CD4-positive, CD25-positive, alpha-beta regulatory T cell (primary cell): ENCODE measurements at regions not wholly inside any gene's neighbourhood (a gene's known extent, or its start where the extent isn't known, plus 50 kb on each side); places are given as distances from the start of the nearest gene placed in this dataset.

Source experiments
- ATAC-seq, 2 donors: fragments of 150-1000 bp; cut with Tn5 transposase; one replicate each; pipeline ENCODE4 v1.10.0; 2021; ENCODE audit warnings: low read depth in 2 of 2, moderate number of reproducible peaks in 2 of 2, moderate library complexity in 1 of 2
- DNase-seq, 3 donors: peaks; one replicate each; pipeline versions ENCODE4 v3.0.0 to v3.0.0-alpha.2; 2012 to 2022; ENCODE audit warnings: mixed read lengths in 1 of 3
- H3K27ac ChIP-seq: one replicate; pipeline ENCODE4 v1.7.0; 2013; ENCODE audit warnings: mild to moderate bottlenecking, low read length; ENCODE audit not compliant: insufficient read depth, poor library complexity, severe bottlenecking
- H3K27me3 ChIP-seq: one replicate; pipeline ENCODE4 v1.7.0; 2013; ENCODE audit warnings: low read length; ENCODE audit not compliant: control insufficient read depth, insufficient read depth
- H3K36me3 ChIP-seq: one replicate; pipeline ENCODE4 v1.7.0; 2013; ENCODE audit warnings: mild to moderate bottlenecking, low read length, moderate library complexity; ENCODE audit not compliant: control insufficient read depth, insufficient read depth
- H3K4me1 ChIP-seq: 2 replicates; pipeline ENCODE4 v1.7.0; 2013; ENCODE audit warnings: mild to moderate bottlenecking, low read length; ENCODE audit not compliant: insufficient read depth, control insufficient read depth, poor library complexity, severe bottlenecking
- H3K4me3 ChIP-seq: one replicate; pipeline ENCODE4 v1.7.0; 2013; ENCODE audit warnings: low read depth, mild to moderate bottlenecking, low read length, moderate library complexity
- H3K9me3 ChIP-seq, 2 experiments: 1 replicate in 1 of 2; 2 replicates in 1 of 2; pipeline ENCODE4 v1.7.0; 2013; ENCODE audit warnings: low read length in 2 of 2, mild to moderate bottlenecking in 1 of 2, moderate library complexity in 1 of 2; ENCODE audit not compliant: control insufficient read depth in 2 of 2
- H3K27ac Mint-ChIP-seq, 3 donors: one replicate each; pipeline ENCODE4 v1.8.0; 2020 to 2022; ENCODE audit warnings: mild to moderate bottlenecking in 3 of 3, mixed read lengths in 3 of 3, moderate library complexity in 2 of 3
- H3K27me3 Mint-ChIP-seq: one replicate; pipeline ENCODE4 v1.8.0; 2022; ENCODE audit warnings: mild to moderate bottlenecking, mixed read lengths
- H3K36me3 Mint-ChIP-seq: one replicate; pipeline ENCODE4 v1.8.0; 2020; ENCODE audit warnings: mixed read lengths
- H3K4me1 Mint-ChIP-seq, 4 donors: one replicate each; pipeline ENCODE4 v1.8.0; 2020 to 2022; ENCODE audit warnings: mixed read lengths in 4 of 4, mild to moderate bottlenecking in 1 of 4
- H3K4me3 Mint-ChIP-seq, 4 donors: one replicate each; pipeline ENCODE4 v1.8.0; 2020 to 2022; ENCODE audit warnings: mild to moderate bottlenecking in 4 of 4, mixed read lengths in 4 of 4, moderate library complexity in 3 of 4
- H3K9me3 Mint-ChIP-seq, 7 donors: one replicate each; pipeline ENCODE4 v1.8.0; 2020 to 2022; ENCODE audit warnings: mixed read lengths in 7 of 7, mild to moderate bottlenecking in 3 of 7, moderate library complexity in 2 of 7

DNA sequence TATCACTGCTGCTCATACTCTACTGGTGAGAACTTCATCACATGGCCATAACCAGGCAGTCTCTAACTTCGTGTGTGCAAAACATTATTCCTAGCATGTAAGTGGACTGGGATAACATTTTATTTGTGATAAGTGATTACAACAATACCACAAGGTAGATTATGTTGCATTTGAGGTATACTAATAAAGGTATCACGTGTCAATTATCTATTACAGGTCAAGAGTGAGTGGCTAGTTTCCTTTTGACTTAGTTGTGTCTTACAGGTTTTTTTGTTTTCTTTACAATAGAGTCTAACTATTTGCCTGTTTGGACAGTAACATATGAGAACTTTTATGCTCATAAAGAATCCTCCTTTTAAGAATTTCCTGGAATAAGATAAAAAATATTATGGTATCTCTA is 67.2 kb upstream of the DSC1 start:
- Histone ChIP-seq H3K27ac (no peak overlapping the region), H3K4me1 (no peaks in the 10 kb centered on the region), H3K4me3 (no peak overlapping the region), H3K27me3 (no peaks in the 10 kb centered on the region), H3K9me3 (no peaks in the 10 kb centered on the region), H3K36me3 (no peaks in the 10 kb centered on the region)
- ATAC-seq (no peak), DNase-seq (no peak)
- Mint-ChIP-seq H3K4me3 (no peak overlapping the region), H3K27ac (no peak overlapping the region), H3K36me3 (no peaks in the 10 kb centered on the region), H3K4me1 (no peaks in the 10 kb centered on the region), H3K9me3 (peaks cover 2 to 29% (median 7%) of the 10 kb centered on the region in 7 donors), H3K27me3 (no peaks in the 10 kb centered on the region)

DNA sequence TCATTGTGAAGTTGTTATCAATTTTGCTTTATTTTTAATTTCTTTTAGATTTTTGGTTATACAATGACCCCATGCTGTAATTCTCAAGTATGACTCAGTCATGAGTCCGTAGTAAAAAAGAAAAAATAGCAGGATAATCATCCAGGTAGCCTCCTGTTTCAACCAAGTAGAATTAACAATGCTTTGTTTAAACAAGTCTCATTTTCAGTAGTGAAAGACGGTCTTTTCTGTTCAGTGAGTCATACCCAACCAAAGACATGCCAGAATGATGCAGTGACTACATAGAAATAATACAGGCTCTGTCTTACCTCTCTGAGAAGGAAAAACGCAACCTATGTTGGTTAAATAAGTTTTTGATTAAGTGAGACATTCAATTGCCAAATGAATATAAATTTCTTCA is 67.8 kb upstream of the DSC1 start:
- DNase-seq (no peak), ATAC-seq (no peak)
- Histone ChIP-seq H3K9me3 (no peaks in the 10 kb centered on the region), H3K27me3 (no peaks in the 10 kb centered on the region), H3K27ac (no peak overlapping the region), H3K4me1 (no peaks in the 10 kb centered on the region), H3K4me3 (no peak overlapping the region), H3K36me3 (no peaks in the 10 kb centered on the region)
- H3K27me3 Mint-ChIP-seq: no peaks in the 10 kb centered on the region
- no peak overlapping the region for H3K27ac Mint-ChIP-seq
- H3K4me3 Mint-ChIP-seq: no peak overlapping the region
- no peaks in the 10 kb centered on the region for H3K4me1 Mint-ChIP-seq
- no peaks in the 10 kb centered on the region for H3K36me3 Mint-ChIP-seq
- peaks cover 2 to 30% (median 7%) of the 10 kb centered on the region in 7 donors for H3K9me3 Mint-ChIP-seq

DNA sequence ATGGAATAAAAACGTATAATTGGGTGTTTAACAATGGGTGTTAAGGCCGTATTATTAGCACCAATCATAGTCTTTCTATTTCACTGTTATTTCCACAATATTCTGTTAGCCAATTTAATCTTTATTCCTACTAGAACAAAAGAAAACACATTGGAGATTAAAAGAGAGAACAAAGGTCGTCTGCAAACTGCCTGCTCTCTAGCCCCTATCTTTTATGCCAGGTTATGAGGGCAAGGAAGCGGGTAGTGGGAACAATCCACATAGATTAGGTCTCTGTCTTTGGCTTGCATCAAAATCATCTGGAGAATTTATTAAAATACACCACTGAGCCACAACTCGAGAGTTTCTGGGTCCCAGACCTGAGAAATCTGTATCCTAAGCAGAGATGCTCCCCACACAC is 69.4 kb upstream of the DSC1 start:
- H3K4me1 Mint-ChIP-seq: no peaks in the 10 kb centered on the region
- Histone ChIP-seq H3K27me3 (no peaks in the 10 kb centered on the region), H3K36me3 (no peaks in the 10 kb centered on the region), H3K27ac (no peak overlapping the region), H3K4me3 (no peak overlapping the region), H3K4me1 (no peaks in the 10 kb centered on the region), H3K9me3 (no peaks in the 10 kb centered on the region)
- H3K27me3 Mint-ChIP-seq: no peaks in the 10 kb centered on the region
- no peak overlapping the region for H3K27ac Mint-ChIP-seq
- H3K4me3 Mint-ChIP-seq: no peak overlapping the region
- H3K9me3 Mint-ChIP-seq: peaks cover 3 to 30% (median 9%) of the 10 kb centered on the region in 7 donors
- ATAC-seq (no peak), DNase-seq (no peak)
- H3K36me3 Mint-ChIP-seq: no peaks in the 10 kb centered on the region

DNA sequence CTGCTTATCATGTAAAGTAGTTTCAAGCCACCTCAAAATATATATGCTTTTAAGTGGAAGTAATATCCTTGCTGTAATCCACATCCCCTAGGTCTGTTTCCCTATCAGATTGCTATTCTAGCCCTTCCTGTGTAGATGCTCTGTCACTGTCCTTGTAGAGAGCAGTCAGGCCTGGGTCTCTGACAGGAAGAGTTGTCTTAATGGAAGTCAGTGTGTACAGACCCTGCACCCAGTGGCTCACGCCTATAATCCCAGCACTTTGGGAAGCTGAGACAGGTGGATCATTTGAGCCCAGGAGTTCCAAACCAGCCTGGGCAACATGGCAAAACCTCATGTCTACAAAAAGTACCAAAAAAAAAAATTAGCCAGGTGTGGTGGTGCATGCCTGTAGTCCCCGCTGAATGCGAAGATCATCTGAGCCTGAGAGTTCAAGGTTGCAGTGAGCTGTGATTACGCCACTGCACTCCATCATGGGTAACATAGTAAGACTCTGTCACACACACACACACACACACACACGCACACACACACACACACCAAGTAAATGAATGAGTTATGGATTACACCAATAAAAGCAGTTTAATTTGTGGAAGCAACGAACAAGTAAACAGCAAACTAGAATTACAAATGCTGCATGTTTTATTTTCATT is 70.2 kb upstream of the DSC1 start:
- H3K27ac ChIP-seq: no peak overlapping the region
- Mint-ChIP-seq H3K36me3 (no peaks in the 10 kb centered on the region), H3K27me3 (no peaks in the 10 kb centered on the region), H3K4me3 (no peak overlapping the region), H3K4me1 (no peaks in the 10 kb centered on the region), H3K27ac (no peak overlapping the region), H3K9me3 (peaks cover 2 to 22% (median 7%) of the 10 kb centered on the region in 7 donors)
- no peaks in the 10 kb centered on the region for H3K36me3 ChIP-seq
- no peaks in the 10 kb centered on the region for H3K9me3 ChIP-seq
- H3K4me3 ChIP-seq: no peak overlapping the region
- H3K4me1 ChIP-seq: no peaks in the 10 kb centered on the region
- DNase-seq: no peak
- no peaks in the 10 kb centered on the region for H3K27me3 ChIP-seq
- no peak for ATAC-seq

DNA sequence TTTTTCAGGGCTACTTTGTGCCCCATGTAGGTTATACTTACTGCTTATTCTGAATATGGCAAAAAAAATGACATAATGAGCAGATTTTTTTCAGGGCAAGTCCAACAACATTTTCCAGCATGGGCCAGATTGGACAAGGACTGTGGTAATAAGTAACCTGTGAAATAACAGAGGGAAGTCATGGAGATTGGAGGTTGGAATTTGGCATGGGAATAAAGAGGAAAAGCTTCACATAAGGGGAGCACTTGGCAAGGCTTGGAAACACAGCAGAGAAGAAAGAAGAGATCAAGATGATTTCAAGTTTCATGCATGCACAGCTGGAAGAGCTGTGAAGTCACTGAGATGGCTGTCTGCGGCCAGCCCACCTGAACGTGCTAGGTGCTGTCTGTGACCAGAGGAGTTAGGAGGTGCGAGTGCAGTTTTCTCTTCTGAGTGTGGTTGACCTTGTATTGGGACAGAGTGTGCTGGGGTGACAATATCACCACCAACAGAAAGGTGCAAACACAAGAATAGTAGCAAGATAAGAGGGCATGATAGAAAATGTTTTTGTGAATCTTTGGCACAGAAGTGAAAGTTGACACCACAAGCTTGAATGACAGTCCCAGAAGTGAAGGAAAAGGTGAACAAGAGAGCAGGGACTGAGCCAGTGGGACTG is 71.1 kb upstream of the DSC1 start:
- H3K27me3 ChIP-seq: no peaks in the 10 kb centered on the region
- no peaks in the 10 kb centered on the region for H3K36me3 Mint-ChIP-seq
- no peak for ATAC-seq
- no peaks in the 10 kb centered on the region for H3K36me3 ChIP-seq
- H3K27ac Mint-ChIP-seq: no peak overlapping the region
- no peaks in the 10 kb centered on the region for H3K27me3 Mint-ChIP-seq
- H3K9me3 ChIP-seq: no peaks in the 10 kb centered on the region
- no peaks in the 10 kb centered on the region for H3K4me1 ChIP-seq
- no peak overlapping the region for H3K4me3 ChIP-seq
- peaks cover 2 to 19% (median 7%) of the 10 kb centered on the region in 7 donors for H3K9me3 Mint-ChIP-seq
- DNase-seq: no peak
- H3K4me1 Mint-ChIP-seq: no peaks in the 10 kb centered on the region
- H3K4me3 Mint-ChIP-seq: no peak overlapping the region
- no peak overlapping the region for H3K27ac ChIP-seq

DNA sequence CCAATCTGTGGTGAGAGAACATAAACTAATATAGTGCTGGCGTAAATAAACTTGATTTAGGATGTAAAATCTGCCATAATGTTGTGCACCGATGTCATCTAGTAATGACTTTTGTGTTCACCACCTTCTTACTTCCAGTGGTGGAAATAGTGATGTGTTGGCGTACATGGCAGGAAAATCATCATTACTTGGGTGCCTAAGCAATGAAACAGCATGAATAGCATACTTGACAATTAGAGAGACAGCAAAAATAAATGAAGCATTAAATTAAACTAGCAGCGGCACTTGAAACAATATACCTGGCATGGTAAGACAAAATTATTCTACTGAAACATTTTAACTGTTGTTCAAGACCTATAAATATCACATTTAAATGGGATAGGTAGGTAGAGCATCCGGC is 73.2 kb upstream of the DSC1 start:
- Histone ChIP-seq H3K4me1 (no peaks in the 10 kb centered on the region), H3K27me3 (no peaks in the 10 kb centered on the region), H3K9me3 (no peaks in the 10 kb centered on the region), H3K4me3 (no peak overlapping the region), H3K27ac (no peak overlapping the region), H3K36me3 (no peaks in the 10 kb centered on the region)
- DNase-seq: no peak
- Mint-ChIP-seq H3K4me3 (no peak overlapping the region), H3K9me3 (peaks cover 3 to 17% (median 6%) of the 10 kb centered on the region in 7 donors), H3K27me3 (no peaks in the 10 kb centered on the region), H3K4me1 (no peaks in the 10 kb centered on the region), H3K27ac (no peak overlapping the region), H3K36me3 (no peaks in the 10 kb centered on the region)
- no peak for ATAC-seq

DNA sequence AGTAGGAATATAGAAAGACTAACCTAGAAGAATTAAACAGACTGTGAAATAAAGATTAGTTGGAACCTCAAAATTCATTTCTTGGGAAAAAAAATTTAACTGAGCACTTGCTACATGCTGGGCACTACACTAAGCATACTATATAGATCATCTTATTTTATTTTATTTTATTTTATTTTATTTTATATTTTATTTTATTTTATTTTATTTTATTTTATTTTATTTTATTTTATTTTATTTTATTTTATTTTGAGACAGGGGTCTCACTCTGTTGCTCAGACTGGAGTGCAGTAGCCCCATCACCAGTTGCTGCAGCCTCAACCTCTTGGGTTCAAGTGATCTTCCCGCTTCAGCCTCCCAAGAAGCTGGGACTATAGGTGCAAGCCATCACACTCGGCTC is 74.5 kb upstream of the DSC1 start:
- H3K27me3 Mint-ChIP-seq: no peaks in the 10 kb centered on the region
- H3K36me3 Mint-ChIP-seq: no peaks in the 10 kb centered on the region
- H3K9me3 Mint-ChIP-seq: peaks cover 3 to 17% (median 6%) of the 10 kb centered on the region in 7 donors
- ATAC-seq (no peak), DNase-seq (no peak)
- no peaks in the 10 kb centered on the region for H3K36me3 ChIP-seq
- no peak overlapping the region for H3K27ac Mint-ChIP-seq
- H3K4me3 Mint-ChIP-seq: no peak overlapping the region
- no peak overlapping the region for H3K27ac ChIP-seq
- H3K4me3 ChIP-seq: no peak overlapping the region
- H3K4me1 ChIP-seq: no peaks in the 10 kb centered on the region
- H3K27me3 ChIP-seq: no peaks in the 10 kb centered on the region
- H3K4me1 Mint-ChIP-seq: no peaks in the 10 kb centered on the region
- no peaks in the 10 kb centered on the region for H3K9me3 ChIP-seq

DNA sequence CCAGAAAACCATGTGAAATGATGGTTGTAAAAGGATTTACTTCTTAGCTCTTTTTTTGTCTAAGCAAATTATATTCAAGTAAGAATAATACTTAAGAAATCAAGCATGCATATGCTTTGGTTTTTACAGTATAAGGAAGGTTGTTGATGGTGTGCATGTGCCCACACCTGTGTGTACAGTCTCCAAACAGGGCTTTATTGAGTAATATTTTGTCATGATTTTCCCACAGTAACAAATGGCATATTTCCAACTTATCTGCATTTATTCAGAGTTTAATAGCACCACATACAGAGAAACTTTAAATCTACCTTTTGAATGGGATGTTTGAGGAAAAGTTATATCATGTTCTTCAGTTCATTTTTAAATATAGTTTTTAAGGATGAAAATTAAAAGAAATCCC is 76.5 kb upstream of the DSG1 start:
- no peaks in the 10 kb centered on the region for H3K9me3 ChIP-seq
- DNase-seq: no peak
- peaks cover 0 to 17% (median 5%) of the 10 kb centered on the region in 7 donors for H3K9me3 Mint-ChIP-seq

More for the DNA sequence above, 76.5 kb upstream of the DSG1 start:
- no peak overlapping the region for H3K4me3 Mint-ChIP-seq
- Histone ChIP-seq H3K27me3 (no peaks in the 10 kb centered on the region), H3K27ac (no peak overlapping the region), H3K4me1 (no peaks in the 10 kb centered on the region), H3K4me3 (no peak overlapping the region), H3K36me3 (no peaks in the 10 kb centered on the region)
- no peaks in the 10 kb centered on the region for H3K27me3 Mint-ChIP-seq
- no peak for ATAC-seq
- H3K4me1 Mint-ChIP-seq: no peaks in the 10 kb centered on the region
- no peaks in the 10 kb centered on the region for H3K36me3 Mint-ChIP-seq
- no peak overlapping the region for H3K27ac Mint-ChIP-seq
